ENCODE measurements at regions not wholly inside any gene's neighbourhood (a gene's known extent, or its start where the extent isn't known, plus 50 kb on each side); places are given as distances from the start of the nearest gene placed in this dataset.

GRCh38 chr5:12080761-12081160, 176.5 kb upstream of the CTNND2 start:
- ATAC-seq (no peak), DNase-seq (ENCODE audit: low spot score) (no peak)
- ChIA-PET POLR2A (no interaction called here), CTCF (no interaction called here)
- Mint-ChIP-seq H3K4me1 (no peaks in the 10 kb centered on the region), H3K4me3 (no peak overlapping the region), H3K27me3 (ENCODE audit: low read depth) (no peaks in the 10 kb centered on the region; the same call in 1 of the 2 replicates), H3K27ac (no peak overlapping the region), H3K36me3 (peaks cover 3% of the 10 kb centered on the region), H3K9me3 (peaks cover 14% of the 10 kb centered on the region)
- TF ChIP-seq, protein P1, sequence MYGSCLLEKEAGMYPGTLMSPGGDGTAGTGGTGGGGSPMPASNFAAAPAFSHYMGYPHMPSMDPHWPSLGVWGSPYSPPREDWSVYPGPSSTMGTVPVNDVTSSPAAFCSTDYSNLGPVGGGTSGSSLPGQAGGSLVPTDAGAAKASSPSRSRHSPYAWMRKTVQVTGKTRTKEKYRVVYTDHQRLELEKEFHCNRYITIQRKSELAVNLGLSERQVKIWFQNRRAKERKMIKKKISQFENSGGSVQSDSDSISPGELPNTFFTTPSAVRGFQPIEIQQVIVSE (CRISPR knock-in tag; IDR thresholded peaks at IDR 0.05; ENCODE audit: borderline replicate concordance), result no peak
- no peak for TF ChIP-seq JUN (CRISPR knock-in tag; IDR thresholded peaks at IDR 0.05)
- no peak for TF ChIP-seq STAT6 (CRISPR knock-in tag; conservative IDR thresholded peaks at IDR 0.05; ENCODE audit: low read depth)
- TF ChIP-seq ZNF532 (CRISPR knock-in tag; IDR thresholded peaks at IDR 0.05; ENCODE audit: borderline replicate concordance), result no peak
- no peak for TF ChIP-seq ZNF138 (CRISPR knock-in tag; conservative IDR thresholded peaks at IDR 0.05)
- no peak for TF ChIP-seq CREB1 (CRISPR knock-in tag; IDR thresholded peaks at IDR 0.05)
- TF ChIP-seq ZNF232 (CRISPR knock-in tag; IDR thresholded peaks at IDR 0.05), result no peak
- no peak for TF ChIP-seq MLX (CRISPR knock-in tag; IDR thresholded peaks at IDR 0.05)
- TF ChIP-seq, protein P2, sequence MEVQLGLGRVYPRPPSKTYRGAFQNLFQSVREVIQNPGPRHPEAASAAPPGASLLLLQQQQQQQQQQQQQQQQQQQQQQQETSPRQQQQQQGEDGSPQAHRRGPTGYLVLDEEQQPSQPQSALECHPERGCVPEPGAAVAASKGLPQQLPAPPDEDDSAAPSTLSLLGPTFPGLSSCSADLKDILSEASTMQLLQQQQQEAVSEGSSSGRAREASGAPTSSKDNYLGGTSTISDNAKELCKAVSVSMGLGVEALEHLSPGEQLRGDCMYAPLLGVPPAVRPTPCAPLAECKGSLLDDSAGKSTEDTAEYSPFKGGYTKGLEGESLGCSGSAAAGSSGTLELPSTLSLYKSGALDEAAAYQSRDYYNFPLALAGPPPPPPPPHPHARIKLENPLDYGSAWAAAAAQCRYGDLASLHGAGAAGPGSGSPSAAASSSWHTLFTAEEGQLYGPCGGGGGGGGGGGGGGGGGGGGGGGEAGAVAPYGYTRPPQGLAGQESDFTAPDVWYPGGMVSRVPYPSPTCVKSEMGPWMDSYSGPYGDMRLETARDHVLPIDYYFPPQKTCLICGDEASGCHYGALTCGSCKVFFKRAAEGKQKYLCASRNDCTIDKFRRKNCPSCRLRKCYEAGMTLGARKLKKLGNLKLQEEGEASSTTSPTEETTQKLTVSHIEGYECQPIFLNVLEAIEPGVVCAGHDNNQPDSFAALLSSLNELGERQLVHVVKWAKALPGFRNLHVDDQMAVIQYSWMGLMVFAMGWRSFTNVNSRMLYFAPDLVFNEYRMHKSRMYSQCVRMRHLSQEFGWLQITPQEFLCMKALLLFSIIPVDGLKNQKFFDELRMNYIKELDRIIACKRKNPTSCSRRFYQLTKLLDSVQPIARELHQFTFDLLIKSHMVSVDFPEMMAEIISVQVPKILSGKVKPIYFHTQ (CRISPR knock-in tag; IDR thresholded peaks at IDR 0.05), result no peak
- TF ChIP-seq, protein P3, sequence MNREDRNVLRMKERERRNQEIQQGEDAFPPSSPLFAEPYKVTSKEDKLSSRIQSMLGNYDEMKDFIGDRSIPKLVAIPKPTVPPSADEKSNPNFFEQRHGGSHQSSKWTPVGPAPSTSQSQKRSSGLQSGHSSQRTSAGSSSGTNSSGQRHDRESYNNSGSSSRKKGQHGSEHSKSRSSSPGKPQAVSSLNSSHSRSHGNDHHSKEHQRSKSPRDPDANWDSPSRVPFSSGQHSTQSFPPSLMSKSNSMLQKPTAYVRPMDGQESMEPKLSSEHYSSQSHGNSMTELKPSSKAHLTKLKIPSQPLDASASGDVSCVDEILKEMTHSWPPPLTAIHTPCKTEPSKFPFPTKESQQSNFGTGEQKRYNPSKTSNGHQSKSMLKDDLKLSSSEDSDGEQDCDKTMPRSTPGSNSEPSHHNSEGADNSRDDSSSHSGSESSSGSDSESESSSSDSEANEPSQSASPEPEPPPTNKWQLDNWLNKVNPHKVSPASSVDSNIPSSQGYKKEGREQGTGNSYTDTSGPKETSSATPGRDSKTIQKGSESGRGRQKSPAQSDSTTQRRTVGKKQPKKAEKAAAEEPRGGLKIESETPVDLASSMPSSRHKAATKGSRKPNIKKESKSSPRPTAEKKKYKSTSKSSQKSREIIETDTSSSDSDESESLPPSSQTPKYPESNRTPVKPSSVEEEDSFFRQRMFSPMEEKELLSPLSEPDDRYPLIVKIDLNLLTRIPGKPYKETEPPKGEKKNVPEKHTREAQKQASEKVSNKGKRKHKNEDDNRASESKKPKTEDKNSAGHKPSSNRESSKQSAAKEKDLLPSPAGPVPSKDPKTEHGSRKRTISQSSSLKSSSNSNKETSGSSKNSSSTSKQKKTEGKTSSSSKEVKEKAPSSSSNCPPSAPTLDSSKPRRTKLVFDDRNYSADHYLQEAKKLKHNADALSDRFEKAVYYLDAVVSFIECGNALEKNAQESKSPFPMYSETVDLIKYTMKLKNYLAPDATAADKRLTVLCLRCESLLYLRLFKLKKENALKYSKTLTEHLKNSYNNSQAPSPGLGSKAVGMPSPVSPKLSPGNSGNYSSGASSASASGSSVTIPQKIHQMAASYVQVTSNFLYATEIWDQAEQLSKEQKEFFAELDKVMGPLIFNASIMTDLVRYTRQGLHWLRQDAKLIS (CRISPR knock-in tag; IDR thresholded peaks at IDR 0.05; ENCODE audit: borderline replicate concordance), result no peak
- TF ChIP-seq, protein P4, sequence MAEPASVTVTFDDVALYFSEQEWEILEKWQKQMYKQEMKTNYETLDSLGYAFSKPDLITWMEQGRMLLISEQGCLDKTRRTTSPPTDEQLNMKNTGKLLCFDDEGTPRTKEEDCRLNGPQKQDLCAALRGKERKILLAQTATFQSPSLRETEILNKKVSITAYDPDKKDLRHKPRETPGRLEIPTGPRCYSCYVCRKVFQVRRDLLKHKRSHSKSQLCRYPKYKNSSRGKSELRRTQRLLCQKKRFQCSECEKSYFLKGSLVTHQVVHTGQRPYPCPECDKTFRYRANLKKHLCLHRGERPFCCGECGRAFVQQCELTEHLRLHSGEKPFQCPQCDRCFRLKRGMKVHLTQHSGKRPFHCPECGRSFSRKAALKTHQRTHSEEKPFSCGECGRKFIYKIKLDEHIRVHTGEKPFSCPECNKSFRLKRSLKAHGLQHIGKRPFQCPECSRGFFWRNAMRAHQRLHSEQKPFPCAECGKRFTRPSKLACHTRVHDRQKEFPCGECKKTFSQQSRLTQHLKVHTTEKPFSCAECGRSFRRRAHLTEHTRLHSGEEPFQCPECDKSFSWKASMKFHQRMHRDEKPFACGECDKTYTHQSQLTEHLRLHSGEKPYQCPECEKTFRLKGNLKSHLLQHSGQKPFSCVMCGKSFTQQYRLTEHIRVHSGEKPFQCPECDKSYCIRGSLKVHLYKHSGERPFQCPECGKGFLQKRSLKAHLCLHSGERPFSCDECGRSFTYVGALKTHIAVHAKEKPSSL (CRISPR knock-in tag; conservative IDR thresholded peaks at IDR 0.05), result no peak
- no peak for TF ChIP-seq ZNF416 (CRISPR knock-in tag; IDR thresholded peaks at IDR 0.05)
- TF ChIP-seq NR3C1 (CRISPR knock-in tag; conservative IDR thresholded peaks at IDR 0.05; ENCODE audit: low read depth), result no peak
- TF ChIP-seq FOXP1 (CRISPR knock-in tag; IDR thresholded peaks at IDR 0.05; ENCODE audit: borderline replicate concordance), result no peak
- TF ChIP-seq NFE2L1 (CRISPR knock-in tag; IDR thresholded peaks at IDR 0.05), result no peak
- TF ChIP-seq NFYB (CRISPR knock-in tag; conservative IDR thresholded peaks at IDR 0.05; ENCODE audit: low read depth), result no peak
- no peak for TF ChIP-seq HMGA2 (CRISPR knock-in tag; IDR thresholded peaks at IDR 0.05)
- no peak for TF ChIP-seq ETV6 (CRISPR knock-in tag; IDR thresholded peaks at IDR 0.05)
- TF ChIP-seq ZNF263 (CRISPR knock-in tag; IDR thresholded peaks at IDR 0.05; ENCODE audit: low read depth), result no peak

Measured in WTC11 (cell line).